ENCODE measurements at regions not wholly inside any gene's neighbourhood (a gene's known extent, or its start where the extent isn't known, plus 50 kb on each side); places are given as distances from the start of the nearest gene placed in this dataset.

DNA sequence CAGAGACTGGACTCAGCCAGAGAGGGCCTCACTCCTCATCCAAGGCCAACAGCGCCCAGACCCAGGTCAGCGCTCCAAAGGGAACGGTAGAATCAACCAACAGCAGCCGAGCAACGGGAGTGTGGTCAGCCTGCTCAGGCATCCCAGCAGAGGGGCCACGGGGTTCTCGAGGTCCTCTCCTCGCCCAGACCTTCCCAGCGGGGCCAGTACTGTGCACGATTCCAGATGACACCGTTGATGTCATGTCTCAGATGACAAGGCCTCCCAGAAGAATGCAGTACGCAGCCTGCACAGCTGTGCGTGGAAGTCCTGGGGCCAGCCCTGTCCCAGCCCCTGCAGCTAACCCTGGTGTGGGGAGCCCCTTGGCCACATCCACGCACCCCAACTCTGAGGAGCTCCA lies 141.0 kb upstream of the PPP1R26 start:
- no peak for DNase-seq (ENCODE audit: low spot score in 2 of 2)
- H3K36me3 ChIP-seq = no peaks in the 10 kb centered on the region
- H3K4me1 ChIP-seq = peaks cover 0 to 21% (median 0%) of the 10 kb centered on the region in 4 donors
- no peaks in the 10 kb centered on the region for H3K9me3 ChIP-seq
- no peaks in the 10 kb centered on the region for H3K27me3 ChIP-seq
- WGBS, 2 donors = 78 to 87% methylated on average over 14 of the region's 14 CpGs
- H3K4me3 ChIP-seq = no peak overlapping the region
- no peak overlapping the region for H3K27ac ChIP-seq
- TF ChIP-seq POLR2A (IDR thresholded peaks at IDR 0.05) (no peak), EP300 (IDR thresholded peaks at IDR 0.05) (no peak)
- TF ChIP-seq, protein P1, sequence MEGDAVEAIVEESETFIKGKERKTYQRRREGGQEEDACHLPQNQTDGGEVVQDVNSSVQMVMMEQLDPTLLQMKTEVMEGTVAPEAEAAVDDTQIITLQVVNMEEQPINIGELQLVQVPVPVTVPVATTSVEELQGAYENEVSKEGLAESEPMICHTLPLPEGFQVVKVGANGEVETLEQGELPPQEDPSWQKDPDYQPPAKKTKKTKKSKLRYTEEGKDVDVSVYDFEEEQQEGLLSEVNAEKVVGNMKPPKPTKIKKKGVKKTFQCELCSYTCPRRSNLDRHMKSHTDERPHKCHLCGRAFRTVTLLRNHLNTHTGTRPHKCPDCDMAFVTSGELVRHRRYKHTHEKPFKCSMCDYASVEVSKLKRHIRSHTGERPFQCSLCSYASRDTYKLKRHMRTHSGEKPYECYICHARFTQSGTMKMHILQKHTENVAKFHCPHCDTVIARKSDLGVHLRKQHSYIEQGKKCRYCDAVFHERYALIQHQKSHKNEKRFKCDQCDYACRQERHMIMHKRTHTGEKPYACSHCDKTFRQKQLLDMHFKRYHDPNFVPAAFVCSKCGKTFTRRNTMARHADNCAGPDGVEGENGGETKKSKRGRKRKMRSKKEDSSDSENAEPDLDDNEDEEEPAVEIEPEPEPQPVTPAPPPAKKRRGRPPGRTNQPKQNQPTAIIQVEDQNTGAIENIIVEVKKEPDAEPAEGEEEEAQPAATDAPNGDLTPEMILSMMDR (IDR thresholded peaks at IDR 0.05) = no peak

DNA sequence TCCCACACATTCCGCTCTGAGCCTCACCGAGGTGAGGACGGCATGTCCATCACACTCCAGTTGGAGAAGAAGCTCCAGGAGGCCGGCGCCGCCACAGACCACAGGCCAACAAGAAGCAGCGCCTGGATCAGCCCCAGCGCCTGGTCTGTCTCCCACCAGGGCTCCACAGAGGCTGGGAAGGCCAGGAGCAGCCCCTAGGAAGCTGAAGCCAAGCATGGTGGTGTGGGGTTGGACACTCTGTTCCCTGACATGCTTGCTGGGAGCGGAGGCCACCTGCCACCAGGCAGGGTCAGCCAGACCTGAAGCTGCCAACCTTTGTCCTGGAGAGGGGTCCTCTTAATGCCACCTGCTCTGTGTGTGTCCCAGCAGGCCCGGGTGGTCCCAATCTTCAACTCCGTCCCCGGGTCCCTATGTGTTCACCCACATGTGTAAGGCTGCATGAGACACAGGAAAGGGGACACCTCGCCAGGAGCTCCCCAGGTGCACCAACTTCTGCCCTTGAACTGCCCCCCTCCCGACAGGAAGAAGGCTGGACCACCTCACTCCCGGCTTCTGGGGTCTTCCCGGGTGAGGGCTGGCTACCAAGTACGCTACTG lies 140.1 kb upstream of the PPP1R26 start:
- 67 to 68% methylated on average over 13 to 16 of the region's 17 CpGs for WGBS, 2 donors
- Histone ChIP-seq H3K9me3 (no peaks in the 10 kb centered on the region), H3K4me1 (peaks cover 0 to 30% (median 0%) of the 10 kb centered on the region in 4 donors), H3K4me3 (no peak overlapping the region), H3K27ac (no peak overlapping the region), H3K27me3 (peaks cover 0 to 3% of the 10 kb centered on the region in 2 donors), H3K36me3 (no peaks in the 10 kb centered on the region)
- TF ChIP-seq POLR2A (IDR thresholded peaks at IDR 0.05) = no peak
- TF ChIP-seq, protein P1 (IDR thresholded peaks at IDR 0.05) = no peak
- no peak for TF ChIP-seq EP300 (IDR thresholded peaks at IDR 0.05)
- DNase-seq (ENCODE audit: low spot score in 2 of 2) = no peak

DNA sequence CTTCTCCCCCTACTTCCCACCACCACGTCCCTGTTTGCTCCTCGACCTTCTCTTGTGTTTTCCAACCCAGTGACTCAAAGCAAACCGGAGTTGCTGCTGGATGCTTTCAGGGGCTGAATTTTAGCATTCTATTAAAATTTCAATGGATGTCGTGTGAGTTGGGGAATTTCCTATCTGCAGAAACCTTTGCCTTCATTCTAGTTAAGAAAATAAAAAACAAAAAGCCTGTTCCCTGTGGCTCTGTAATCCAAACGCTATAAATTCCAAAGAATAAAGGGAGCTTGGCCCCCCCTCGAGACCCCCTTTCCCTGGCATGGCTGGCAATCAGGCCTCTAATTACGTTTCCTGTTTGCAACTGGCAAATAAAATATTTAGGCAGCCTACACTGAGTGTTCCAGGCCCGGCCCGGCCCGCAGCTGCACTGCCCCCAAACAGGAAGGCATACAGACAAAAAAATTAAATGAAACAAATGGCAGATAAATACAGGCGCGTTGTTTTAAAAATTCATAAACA lies 139.4 kb upstream of the PPP1R26 start:
- H3K36me3 ChIP-seq = no peaks in the 10 kb centered on the region
- no peak overlapping the region for H3K4me3 ChIP-seq
- 4 to 11% methylated on average over 12 of the region's 12 CpGs for WGBS, 2 donors
- H3K4me1 ChIP-seq = peaks cover 0 to 33% (median 0%) of the 10 kb centered on the region in 4 donors
- TF ChIP-seq, protein P1 (IDR thresholded peaks at IDR 0.05) = no peak
- TF ChIP-seq POLR2A (IDR thresholded peaks at IDR 0.05) (no peak), EP300 (IDR thresholded peaks at IDR 0.05) (no peak)
- H3K27ac ChIP-seq = peak overlapping the region in 1 of 4 donors; percentile 33
- peaks cover 0 to 9% of the 10 kb centered on the region in 2 donors for H3K27me3 ChIP-seq
- DNase-seq (ENCODE audit: low spot score in 2 of 2) = no peak
- no peaks in the 10 kb centered on the region for H3K9me3 ChIP-seq

DNA sequence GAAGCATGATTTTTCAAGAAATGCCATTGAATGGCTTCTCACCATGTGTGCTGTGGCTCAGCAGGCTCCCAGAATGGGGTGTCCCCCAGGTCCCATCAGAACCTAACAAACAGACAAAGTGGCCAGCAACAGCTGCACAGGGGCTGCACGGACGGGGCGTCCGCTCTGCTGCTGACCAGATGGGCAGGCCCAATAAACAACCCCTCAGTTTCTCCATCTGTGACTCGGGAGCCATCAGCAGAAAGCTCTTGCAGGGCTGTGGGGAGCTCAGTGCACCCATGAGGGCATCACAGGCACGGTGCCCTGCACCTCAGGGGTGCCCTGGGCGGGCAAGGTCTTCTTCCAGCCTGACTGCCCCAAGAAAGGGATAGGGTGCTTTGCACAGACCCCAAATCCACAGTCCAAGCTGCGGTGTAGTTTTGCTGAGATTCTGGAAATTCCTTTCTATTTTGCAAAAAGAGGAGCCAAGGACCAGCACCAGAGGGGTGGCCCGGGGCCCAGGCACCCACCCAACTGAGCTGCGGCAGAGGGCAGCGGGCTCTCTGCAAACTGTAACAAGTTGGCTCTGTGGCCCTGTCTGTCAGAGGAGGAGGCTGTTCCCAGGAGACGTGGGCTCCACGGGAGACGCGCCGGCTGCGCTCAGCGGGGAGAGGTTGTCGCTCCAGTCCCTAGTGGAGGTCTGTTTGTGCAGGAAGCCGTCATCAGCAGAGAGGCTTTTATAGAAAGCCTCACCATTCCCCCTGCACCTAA lies 138.7 kb upstream of the PPP1R26 start:
- no peaks in the 10 kb centered on the region for H3K9me3 ChIP-seq
- WGBS, 2 donors = 54 to 66% methylated on average over 15 to 20 of the region's 20 CpGs
- H3K4me3 ChIP-seq = no peak overlapping the region
- peaks cover 0 to 10% of the 10 kb centered on the region in 2 donors for H3K27me3 ChIP-seq
- H3K4me1 ChIP-seq = peaks cover 0 to 35% (median 0%) of the 10 kb centered on the region in 4 donors
- no peak for TF ChIP-seq EP300 (IDR thresholded peaks at IDR 0.05)
- TF ChIP-seq POLR2A (IDR thresholded peaks at IDR 0.05) = no peak
- TF ChIP-seq, protein P1 (IDR thresholded peaks at IDR 0.05) = no peak
- no peaks in the 10 kb centered on the region for H3K36me3 ChIP-seq
- no peak overlapping the region for H3K27ac ChIP-seq
- DNase-seq (ENCODE audit: low spot score in 2 of 2) = no peak

DNA sequence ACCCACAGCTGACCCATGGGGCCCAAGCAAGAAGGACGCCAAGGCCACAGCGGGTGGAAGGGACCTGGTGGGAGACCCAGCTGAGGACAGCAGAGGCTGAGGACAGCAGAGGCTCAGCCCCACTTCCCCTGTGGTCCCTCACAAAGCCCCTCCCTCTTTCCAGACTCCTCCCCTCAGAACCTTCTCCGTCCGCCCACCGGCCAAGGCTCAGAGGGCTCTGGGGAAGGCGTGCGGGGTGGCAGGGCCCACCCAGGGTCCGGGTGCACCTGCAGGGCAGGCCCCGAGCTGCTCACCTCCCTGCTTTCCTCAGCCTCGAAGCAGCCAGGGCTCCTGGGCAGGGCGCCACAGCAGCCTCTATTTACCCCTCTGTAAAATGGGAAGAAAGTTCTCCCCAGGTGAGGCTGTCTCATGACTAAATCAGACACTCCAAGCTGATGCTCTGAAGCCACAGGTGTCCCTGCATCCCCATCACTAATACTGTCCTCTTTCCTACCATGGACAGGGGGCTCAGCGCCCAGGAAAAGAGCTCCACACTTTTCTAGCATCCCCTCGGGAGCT lies 137.9 kb upstream of the PPP1R26 start:
- TF ChIP-seq POLR2A (IDR thresholded peaks at IDR 0.05) (no peak), EP300 (IDR thresholded peaks at IDR 0.05) (no peak)
- TF ChIP-seq, protein P1 (IDR thresholded peaks at IDR 0.05) = no peak
- Histone ChIP-seq H3K27me3 (peaks cover 0 to 18% of the 10 kb centered on the region in 2 donors), H3K4me1 (peaks cover 0 to 35% (median 0%) of the 10 kb centered on the region in 4 donors), H3K4me3 (no peak overlapping the region), H3K36me3 (no peaks in the 10 kb centered on the region), H3K27ac (no peak overlapping the region), H3K9me3 (no peaks in the 10 kb centered on the region)
- DNase-seq (ENCODE audit: low spot score in 2 of 2) = no peak
- WGBS, 2 donors = 82 to 83% methylated on average over 13 of the region's 13 CpGs
